CD4-positive, alpha-beta T cell (primary cell): ENCODE measurements at regions not wholly inside any gene's neighbourhood (a gene's known extent, or its start where the extent isn't known, plus 50 kb on each side); places are given as distances from the start of the nearest gene placed in this dataset.

Experiments used
- ATAC-seq: fragments of 200-7000 bp; cut with Tn5 transposase; one replicate; pipeline ENCODE4 v1.10.0; 2022; ENCODE audit warnings: mild to moderate bottlenecking; ENCODE audit not compliant: poor library complexity
- CTCF ChIA-PET: fragments of 350-600 bp; sonication (Branson Sonifier 250); formaldehyde crosslinking; loops from one replicate; lab custom pipeline; 2021; ENCODE audit warnings: antibody characterized with exemption, inconsistent platforms; lab: Charles Lee
- POLR2A ChIA-PET: fragments of 350-600 bp; sonication (Branson Sonifier 250); formaldehyde crosslinking; loops from one replicate; lab custom pipeline; 2021; ENCODE audit warnings: antibody characterized with exemption, inconsistent platforms; lab: Charles Lee
- DNase-seq, 14 experiments: peaks; one replicate each; pipeline ENCODE4 v3.0.0-alpha.2; 2013 to 2020; ENCODE audit warnings: mixed read lengths in 2 of 14
- H3K27ac ChIP-seq, 2 donors: one replicate each; pipeline versions ENCODE4 v1.5.1 to v1.7.0; 2013; ENCODE audit warnings: low read length in 2 of 2, low read depth in 1 of 2, mild to moderate bottlenecking in 1 of 2
- H3K27me3 ChIP-seq, 2 experiments: 1 replicate in 1 of 2; 2 replicates in 1 of 2; pipeline versions ENCODE4 v1.6.1 to v1.7.0; 2013; ENCODE audit warnings: low read length in 2 of 2, control low read depth in 1 of 2, mild to moderate bottlenecking in 1 of 2, moderate library complexity in 1 of 2; ENCODE audit not compliant: insufficient read depth in 2 of 2, control insufficient read depth in 1 of 2
- H3K36me3 ChIP-seq: one replicate; pipeline ENCODE4 v1.6.1; 2013; ENCODE audit warnings: low read length, control low read depth; ENCODE audit not compliant: insufficient read depth
- H3K4me1 ChIP-seq: one replicate; pipeline ENCODE4 v1.6.1; 2013; ENCODE audit warnings: low read length, control low read depth; ENCODE audit not compliant: insufficient read depth
- H3K4me3 ChIP-seq: one replicate; pipeline ENCODE4 v1.5.1; 2013; ENCODE audit warnings: mild to moderate bottlenecking, low read length, moderate library complexity
- H3K9me3 ChIP-seq, 2 experiments: 1 replicate in 1 of 2; 2 replicates in 1 of 2; pipeline versions ENCODE4 v1.6.1 to v1.7.0; 2013; ENCODE audit warnings: low read length in 2 of 2, mild to moderate bottlenecking in 2 of 2, control low read depth in 1 of 2, moderate library complexity in 1 of 2; ENCODE audit not compliant: control insufficient read depth in 1 of 2, insufficient read depth in 1 of 2
- H3K27ac Mint-ChIP-seq: one replicate; pipeline ENCODE4 v1.8.0; 2020; ENCODE audit warnings: mixed read lengths
- H3K27me3 Mint-ChIP-seq: one replicate; pipeline ENCODE4 v1.8.0; 2021; ENCODE audit warnings: mixed read lengths
- H3K36me3 Mint-ChIP-seq: one replicate; pipeline ENCODE4 v1.8.0; 2021; ENCODE audit warnings: low read depth, mixed read lengths
- H3K4me1 Mint-ChIP-seq: one replicate; pipeline ENCODE4 v1.8.0; 2021; ENCODE audit warnings: low read depth, mixed read lengths
- H3K4me3 Mint-ChIP-seq: one replicate; pipeline ENCODE4 v1.8.0; 2020; ENCODE audit warnings: mild to moderate bottlenecking, mixed read lengths
- H3K9me3 Mint-ChIP-seq: one replicate; pipeline ENCODE4 v1.8.0; 2020; ENCODE audit warnings: mixed read lengths
- intact Hi-C, 2 experiments: fragments of 100-400 bp; cut with DNase I in 1 of 2; cut with micrococcal nuclease in 1 of 2; formaldehyde crosslinking; loops; one replicate each; pipeline versions ENCODE4 v1.15.1 to v1.9.0; 2023 to 2025; cut with DNase I, micrococcal nuclease
- TF ChIP-seq, protein P1 (sequence below): fragments of 200-600 bp; IDR thresholded peaks from one replicate; pipeline ENCODE4 v1.8.0; 2022; ENCODE audit warnings: antibody characterized with exemption, mild to moderate bottlenecking

- Histone ChIP-seq H3K9me3 (no peaks in the 10 kb centered on the region), H3K27ac (no peak overlapping the region), H3K36me3 (no peaks in the 10 kb centered on the region), H3K4me1 (no peaks in the 10 kb centered on the region), H3K4me3 (no peak overlapping the region), H3K27me3 (no peaks in the 10 kb centered on the region)
- ChIA-PET POLR2A (no interaction called here), CTCF (no interaction called here)
- no peak for DNase-seq
- Mint-ChIP-seq H3K9me3 (peaks cover 12% of the 10 kb centered on the region), H3K36me3 (no peaks in the 10 kb centered on the region), H3K27ac (no peak overlapping the region), H3K4me3 (no peak overlapping the region), H3K4me1 (no peaks in the 10 kb centered on the region), H3K27me3 (no peaks in the 10 kb centered on the region)
- TF ChIP-seq, protein P1, sequence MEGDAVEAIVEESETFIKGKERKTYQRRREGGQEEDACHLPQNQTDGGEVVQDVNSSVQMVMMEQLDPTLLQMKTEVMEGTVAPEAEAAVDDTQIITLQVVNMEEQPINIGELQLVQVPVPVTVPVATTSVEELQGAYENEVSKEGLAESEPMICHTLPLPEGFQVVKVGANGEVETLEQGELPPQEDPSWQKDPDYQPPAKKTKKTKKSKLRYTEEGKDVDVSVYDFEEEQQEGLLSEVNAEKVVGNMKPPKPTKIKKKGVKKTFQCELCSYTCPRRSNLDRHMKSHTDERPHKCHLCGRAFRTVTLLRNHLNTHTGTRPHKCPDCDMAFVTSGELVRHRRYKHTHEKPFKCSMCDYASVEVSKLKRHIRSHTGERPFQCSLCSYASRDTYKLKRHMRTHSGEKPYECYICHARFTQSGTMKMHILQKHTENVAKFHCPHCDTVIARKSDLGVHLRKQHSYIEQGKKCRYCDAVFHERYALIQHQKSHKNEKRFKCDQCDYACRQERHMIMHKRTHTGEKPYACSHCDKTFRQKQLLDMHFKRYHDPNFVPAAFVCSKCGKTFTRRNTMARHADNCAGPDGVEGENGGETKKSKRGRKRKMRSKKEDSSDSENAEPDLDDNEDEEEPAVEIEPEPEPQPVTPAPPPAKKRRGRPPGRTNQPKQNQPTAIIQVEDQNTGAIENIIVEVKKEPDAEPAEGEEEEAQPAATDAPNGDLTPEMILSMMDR: no peak
- intact Hi-C loops: no loop called here
- ATAC-seq: no peak
These were observed 570.3 kb upstream of the EPHA7 start for GRCh38 chr6:93989630-93990029.

- TF ChIP-seq, protein P1: no peak
- POLR2A ChIA-PET: no interaction called here
These were observed 566.6 kb upstream of the EPHA7 start for GRCh38 chr6:93985953-93986352.

DNA sequence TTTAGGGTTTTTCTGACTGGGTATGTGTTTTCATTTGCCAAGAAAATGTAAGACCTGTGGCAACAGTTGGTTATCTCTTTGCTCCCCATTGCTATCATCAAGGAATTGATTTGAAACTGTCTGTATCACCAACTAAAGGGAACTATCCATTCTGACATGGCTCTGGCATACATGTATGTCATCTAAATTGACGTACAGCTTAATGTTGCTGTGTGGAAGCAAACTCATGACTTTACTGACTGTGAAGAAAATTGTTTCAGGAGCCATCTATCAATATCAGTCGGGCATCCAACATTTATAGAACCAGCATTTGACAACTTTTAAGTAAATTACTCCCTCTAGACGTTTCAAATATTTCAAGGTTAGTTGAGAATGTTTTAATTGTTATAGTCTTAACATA, 555.8 kb upstream of the EPHA7 start:
- ChIA-PET POLR2A (no interaction called here), CTCF (no interaction called here)
- Histone ChIP-seq H3K9me3 (peaks cover 0 to 3% of the 10 kb centered on the region in 2 experiments), H3K27ac (no peak overlapping the region), H3K4me1 (no peaks in the 10 kb centered on the region), H3K27me3 (no peaks in the 10 kb centered on the region), H3K4me3 (no peak overlapping the region), H3K36me3 (no peaks in the 10 kb centered on the region)
- ATAC-seq: no peak
- no peak for DNase-seq
- TF ChIP-seq, protein P1: no peak
- Mint-ChIP-seq H3K27ac (no peak overlapping the region), H3K9me3 (peaks cover 6% of the 10 kb centered on the region), H3K4me1 (no peaks in the 10 kb centered on the region), H3K4me3 (no peak overlapping the region), H3K36me3 (no peaks in the 10 kb centered on the region), H3K27me3 (no peaks in the 10 kb centered on the region)
- intact Hi-C loops: no loop called here

More at GRCh38 chr6:93985953-93986352, 566.6 kb upstream of the EPHA7 start:
- Mint-ChIP-seq H3K36me3 (no peaks in the 10 kb centered on the region), H3K4me1 (no peaks in the 10 kb centered on the region), H3K4me3 (no peak overlapping the region), H3K27ac (no peak overlapping the region), H3K27me3 (no peaks in the 10 kb centered on the region), H3K9me3 (peaks cover 13% of the 10 kb centered on the region)
- ATAC-seq (no peak), DNase-seq (no peak)
- Histone ChIP-seq H3K9me3 (no peaks in the 10 kb centered on the region), H3K4me3 (no peak overlapping the region), H3K36me3 (no peaks in the 10 kb centered on the region), H3K27ac (no peak overlapping the region), H3K27me3 (no peaks in the 10 kb centered on the region), H3K4me1 (no peaks in the 10 kb centered on the region)
- CTCF ChIA-PET: no interaction called here
- intact Hi-C loops: no loop called here
